GM18873 (cell line): ENCODE measurements at regions not wholly inside any gene's neighbourhood (a gene's known extent, or its start where the extent isn't known, plus 50 kb on each side); places are given as distances from the start of the nearest gene placed in this dataset.

Experiments
- ATAC-seq: cut with Tn5 transposase; IDR thresholded peaks from one replicate; pipeline ENCODE4 v1.9.1; 2021; ENCODE audit warnings: mild to moderate bottlenecking, moderate library complexity, moderate number of reproducible peaks; ENCODE audit not compliant: unreplicated experiment, low FRiP score

- no peak for ATAC-seq
These were observed 176.3 kb upstream of the CLEC14A start for GRCh38 chr14:38432186-38432585.

- ATAC-seq, result no peak
These were observed 175.3 kb upstream of the CLEC14A start for GRCh38 chr14:38431156-38431555.

GRCh38 chr14:38430522-38430921 is 174.6 kb upstream of the CLEC14A start:
- no peak for ATAC-seq

- no peak for ATAC-seq
These were observed 169.6 kb upstream of the CLEC14A start for GRCh38 chr14:38425324-38425976.

GRCh38 chr14:38420048-38420447 is 164.2 kb upstream of the CLEC14A start:
- ATAC-seq, result no peak

GRCh38 chr14:38419579-38419978 is 163.7 kb upstream of the CLEC14A start:
- ATAC-seq, result no peak

- ATAC-seq, result no peak
These were observed 156.8 kb upstream of the CLEC14A start for GRCh38 chr14:38412654-38413053.

- no peak for ATAC-seq
These were observed 154.5 kb upstream of the CLEC14A start for GRCh38 chr14:38410442-38410841.

- ATAC-seq, result no peak
These were observed 153.3 kb upstream of the CLEC14A start for GRCh38 chr14:38409071-38409705.

GRCh38 chr14:38405851-38406635 is 150.2 kb upstream of the CLEC14A start:
- ATAC-seq, result no peak

GRCh38 chr14:38404616-38405015 is 148.7 kb upstream of the CLEC14A start:
- no peak for ATAC-seq

GRCh38 chr14:38404100-38404541 is 148.2 kb upstream of the CLEC14A start:
- ATAC-seq, result no peak

GRCh38 chr14:38400751-38401150 is 144.9 kb upstream of the CLEC14A start:
- ATAC-seq, result no peak

GRCh38 chr14:38399652-38400051 is 143.8 kb upstream of the CLEC14A start:
- ATAC-seq, result no peak

- no peak for ATAC-seq
These were observed 138.9 kb upstream of the CLEC14A start for GRCh38 chr14:38394767-38395166.

- ATAC-seq, result no peak
These were observed 138.2 kb upstream of the CLEC14A start for GRCh38 chr14:38394064-38394463.

GRCh38 chr14:38391334-38391733 is 135.4 kb upstream of the CLEC14A start:
- no peak for ATAC-seq

GRCh38 chr14:38389681-38390080 is 133.8 kb upstream of the CLEC14A start:
- ATAC-seq, result no peak

GRCh38 chr14:38387821-38388220 is 131.9 kb upstream of the CLEC14A start:
- no peak for ATAC-seq

- ATAC-seq, result no peak
These were observed 129.9 kb upstream of the CLEC14A start for GRCh38 chr14:38385836-38386235.

- ATAC-seq, result no peak
These were observed 129.4 kb upstream of the CLEC14A start for GRCh38 chr14:38385343-38385742.
